C4-2B (cell line): ENCODE measurements at regions not wholly inside any gene's neighbourhood (a gene's known extent, or its start where the extent isn't known, plus 50 kb on each side); places are given as distances from the start of the nearest gene placed in this dataset.

Experiments used
- ZFX ChIP-seq: fragments of 450-650 bp; IDR thresholded peaks from 2 replicates; pipeline ENCODE4 v1.6.1; 2017
- TF ChIP-seq, protein P1 (sequence below): fragments of 450-650 bp; conservative IDR thresholded peaks from 2 replicates; pipeline ENCODE4 v1.5.1; 2017; ENCODE audit warnings: mild to moderate bottlenecking

DNA sequence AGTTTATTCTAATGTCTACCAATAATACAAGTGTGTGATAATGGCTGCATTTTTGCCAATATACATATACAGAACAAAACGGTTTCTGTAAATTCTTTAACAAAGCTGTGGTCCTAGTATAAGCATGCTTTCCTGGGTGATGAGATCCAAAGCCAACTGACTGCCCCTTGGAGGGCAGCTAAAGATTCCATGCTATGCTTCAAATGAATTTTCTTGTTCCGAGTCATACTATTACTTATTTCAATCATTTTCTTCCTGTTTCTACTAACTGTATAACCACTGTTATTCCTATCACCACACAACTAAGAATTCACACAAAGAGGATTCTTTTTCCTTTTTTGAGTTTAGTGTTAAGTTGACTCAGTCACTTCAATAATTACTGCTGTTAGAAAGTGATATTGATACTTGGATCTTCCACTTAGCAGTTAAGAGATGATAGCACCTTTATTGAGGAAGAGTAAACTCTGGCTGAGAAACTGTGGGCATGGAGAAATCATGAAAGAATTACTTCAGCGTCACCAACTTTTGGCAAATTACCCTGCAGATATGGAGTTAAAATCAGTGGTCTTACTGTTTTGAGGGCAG is 197.5 kb downstream of the ARL4A start:
- TF ChIP-seq, protein P1, sequence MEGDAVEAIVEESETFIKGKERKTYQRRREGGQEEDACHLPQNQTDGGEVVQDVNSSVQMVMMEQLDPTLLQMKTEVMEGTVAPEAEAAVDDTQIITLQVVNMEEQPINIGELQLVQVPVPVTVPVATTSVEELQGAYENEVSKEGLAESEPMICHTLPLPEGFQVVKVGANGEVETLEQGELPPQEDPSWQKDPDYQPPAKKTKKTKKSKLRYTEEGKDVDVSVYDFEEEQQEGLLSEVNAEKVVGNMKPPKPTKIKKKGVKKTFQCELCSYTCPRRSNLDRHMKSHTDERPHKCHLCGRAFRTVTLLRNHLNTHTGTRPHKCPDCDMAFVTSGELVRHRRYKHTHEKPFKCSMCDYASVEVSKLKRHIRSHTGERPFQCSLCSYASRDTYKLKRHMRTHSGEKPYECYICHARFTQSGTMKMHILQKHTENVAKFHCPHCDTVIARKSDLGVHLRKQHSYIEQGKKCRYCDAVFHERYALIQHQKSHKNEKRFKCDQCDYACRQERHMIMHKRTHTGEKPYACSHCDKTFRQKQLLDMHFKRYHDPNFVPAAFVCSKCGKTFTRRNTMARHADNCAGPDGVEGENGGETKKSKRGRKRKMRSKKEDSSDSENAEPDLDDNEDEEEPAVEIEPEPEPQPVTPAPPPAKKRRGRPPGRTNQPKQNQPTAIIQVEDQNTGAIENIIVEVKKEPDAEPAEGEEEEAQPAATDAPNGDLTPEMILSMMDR: no peak
- no peak for TF ChIP-seq ZFX
